ENCODE measurements at regions not wholly inside any gene's neighbourhood (a gene's known extent, or its start where the extent isn't known, plus 50 kb on each side); places are given as distances from the start of the nearest gene placed in this dataset.
"Not testable (repeated sequence)": the region's sequence is repeated elsewhere in the genome, so short reads cannot be mapped to it uniquely, and the experiment has no call there.

- ATAC-seq = no peak
- intact Hi-C loops (cut with DNase I) = no loop called here
- no peak for DNase-seq (ENCODE audit: missing footprints)
Observed at GRCh38 chr3:15896500-15896899, 98.7 kb upstream of the ANKRD28 start.

- no peak for DNase-seq (ENCODE audit: missing footprints)
- intact Hi-C loops (cut with DNase I) = no loop called here
- ATAC-seq = no peak
Observed at GRCh38 chr3:15899388-15899787, 101.6 kb upstream of the ANKRD28 start.

GRCh38 chr3:15903164-15903563, 105.4 kb upstream of the ANKRD28 start:
- intact Hi-C loops (cut with DNase I) = no loop called here
- DNase-seq (ENCODE audit: missing footprints) = no peak
- ATAC-seq = peak; percentile 94

- DNase-seq (ENCODE audit: missing footprints) (peak; percentile 70), ATAC-seq (peak; percentile 91)
- intact Hi-C loops (cut with DNase I) = no loop called here
Observed at GRCh38 chr3:15903759-15904720, 106.3 kb upstream of the ANKRD28 start.

GRCh38 chr3:15905041-15905440, 107.3 kb upstream of the ANKRD28 start:
- DNase-seq (ENCODE audit: missing footprints) (no peak), ATAC-seq (no peak)
- intact Hi-C loops (cut with DNase I) = no loop called here

- DNase-seq (ENCODE audit: missing footprints); intact Hi-C loops (cut with DNase I); ATAC-seq: not testable (repeated sequence)
Observed at GRCh38 chr3:15907403-15907802, 109.6 kb upstream of the ANKRD28 start.

- ATAC-seq (no peak), DNase-seq (ENCODE audit: missing footprints) (no peak)
- intact Hi-C loops (cut with DNase I) = no loop called here
Observed at GRCh38 chr3:15918988-15919387, 121.2 kb upstream of the ANKRD28 start.

GRCh38 chr3:15919971-15920370, 122.2 kb upstream of the ANKRD28 start:
- DNase-seq (ENCODE audit: missing footprints) = no peak
- ATAC-seq = no peak
- intact Hi-C loops (cut with DNase I) = no loop called here

GRCh38 chr3:15923640-15924405, 126.0 kb upstream of the ANKRD28 start:
- DNase-seq (ENCODE audit: missing footprints) (no peak), ATAC-seq (no peak)
- intact Hi-C loops (cut with DNase I) = no loop called here

GRCh38 chr3:15924914-15925313, 127.1 kb upstream of the ANKRD28 start:
- intact Hi-C loops (cut with DNase I) = no loop called here

GRCh38 chr3:15926871-15927270, 129.1 kb upstream of the ANKRD28 start:
- no peak for DNase-seq (ENCODE audit: missing footprints)
- ATAC-seq = no peak
- intact Hi-C loops (cut with DNase I) = no loop called here

More at GRCh38 chr3:15924914-15925313, 127.1 kb upstream of the ANKRD28 start:
- no peak for DNase-seq (ENCODE audit: missing footprints)
- ATAC-seq = no peak

GRCh38 chr3:15927969-15928368, 130.2 kb upstream of the ANKRD28 start:
- no peak for ATAC-seq
- DNase-seq (ENCODE audit: missing footprints) = no peak
- intact Hi-C loops (cut with DNase I) = no loop called here

- intact Hi-C loops (cut with DNase I) = no loop called here
- ATAC-seq (no peak), DNase-seq (ENCODE audit: missing footprints) (no peak)
Observed at GRCh38 chr3:15929944-15930571, 132.3 kb upstream of the ANKRD28 start.

GRCh38 chr3:15932348-15933300, 134.8 kb upstream of the ANKRD28 start:
- ATAC-seq (no peak), DNase-seq (ENCODE audit: missing footprints) (no peak)
- intact Hi-C loops (cut with DNase I) = no loop called here

GRCh38 chr3:15933439-15934139, 135.8 kb upstream of the ANKRD28 start:
- intact Hi-C loops (cut with DNase I) = no loop called here
- DNase-seq (ENCODE audit: missing footprints) (no peak), ATAC-seq (no peak)

GRCh38 chr3:15934389-15935195, 136.8 kb upstream of the ANKRD28 start:
- DNase-seq (ENCODE audit: missing footprints) (no peak), ATAC-seq (peak; percentile 86)
- intact Hi-C loops (cut with DNase I) = no loop called here

GRCh38 chr3:15936312-15936711, 138.5 kb upstream of the ANKRD28 start:
- DNase-seq (ENCODE audit: missing footprints) (no peak), ATAC-seq (peak; percentile 37)
- intact Hi-C loops (cut with DNase I) = no loop called here
